ENCODE measurements at regions not wholly inside any gene's neighbourhood (a gene's known extent, or its start where the extent isn't known, plus 50 kb on each side); places are given as distances from the start of the nearest gene placed in this dataset.

DNA sequence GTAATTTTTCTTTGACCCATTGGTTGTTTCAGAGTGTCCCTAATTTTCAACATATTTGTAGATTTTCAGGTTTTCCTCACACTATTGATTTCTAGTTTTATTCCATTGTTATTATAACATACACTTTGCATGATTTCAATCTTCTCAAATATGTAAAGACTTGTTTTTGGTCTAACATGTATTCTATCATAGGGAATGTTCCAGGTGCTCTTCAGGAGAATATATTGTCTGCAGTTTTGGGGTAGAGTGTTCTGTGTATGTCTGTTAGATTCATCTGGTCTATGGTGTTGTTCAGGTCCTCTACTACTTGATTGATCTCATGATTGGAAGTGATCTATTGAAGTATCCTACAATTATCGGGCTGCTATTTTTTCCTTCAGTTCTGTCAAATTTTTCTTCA is 440.9 kb upstream of the MIR17HG start:
- dilution Hi-C loops (cut with HindIII; ENCODE audit: low sequenced_read_pairs, unreplicated experiment) (no loop called here), intact Hi-C loops (cut with micrococcal nuclease) (no loop called here), in situ Hi-C loops (cut with MboI; ENCODE audit: low sequenced_read_pairs) (no loop called here)
- Histone ChIP-seq H3K27ac (ENCODE audit: insufficient read depth, low read length) (no peak overlapping the region), H2AK9ac (replicated peaks; ENCODE audit: low read depth, low read length, poor library complexity) (no peak overlapping the region), H3K9me1 (ENCODE audit: insufficient read depth, low read length) (no peaks in the 10 kb centered on the region), H4K5ac (ENCODE audit: low read depth, low read length) (no peak overlapping the region), H3K79me1 (ENCODE audit: low read depth in 1 of 2, low read length in 2 of 2) (no peaks in the 10 kb centered on the region), H3K9ac (ENCODE audit: low read depth, low read length) (no peak overlapping the region), H3K9me3 (ENCODE audit: control insufficient read depth, insufficient read depth, low read length) (peaks cover 2% of the 10 kb centered on the region; the same call in 1 of the 2 replicates), H2BK120ac (ENCODE audit: low read depth, low read length) (no peak overlapping the region), H2BK15ac (ENCODE audit: low read depth, low read length) (no peak overlapping the region), H4K91ac (ENCODE audit: insufficient read depth, low read depth, low read length) (no peak overlapping the region), H4K8ac (ENCODE audit: low read depth in 2 of 2, low read length in 2 of 2) (no peak overlapping the region), H2BK20ac (ENCODE audit: low read depth, low read length) (no peak overlapping the region), H3K36me3 (ENCODE audit: control insufficient read depth, insufficient read depth, low read length) (no peaks in the 10 kb centered on the region), H2BK5ac (ENCODE audit: low read depth, low read length, poor library complexity, severe bottlenecking) (no peak overlapping the region), H3K14ac (replicated peaks; ENCODE audit: low read depth, low read length) (no peak overlapping the region), H3K27me3 (ENCODE audit: control insufficient read depth, insufficient read depth, low read length) (no peaks in the 10 kb centered on the region), H3K18ac (ENCODE audit: low read depth, low read length) (no peak overlapping the region), H3K4me3 (ENCODE audit: insufficient read depth, low read depth, low read length) (no peak overlapping the region), H3K56ac (ENCODE audit: extremely low read depth, insufficient read depth, low read length) (no peak overlapping the region), H4K20me1 (ENCODE audit: insufficient read depth, low read length) (no peaks in the 10 kb centered on the region), H3K4me2 (ENCODE audit: low read depth, low read length) (no peak overlapping the region), H2AK5ac (ENCODE audit: low read depth, low read length) (no peak overlapping the region), H3K4ac (ENCODE audit: low read depth, low read length) (no peak overlapping the region), H2AFZ (replicated peaks; ENCODE audit: low read length, poor library complexity) (no peak overlapping the region), H3K4me1 (ENCODE audit: control insufficient read depth, insufficient read depth, low read length) (no peaks in the 10 kb centered on the region), H3K23ac (ENCODE audit: low read depth, low read length) (no peak overlapping the region)
- ChIA-PET POLR2A (ENCODE audit: unreplicated experiment) (no interaction called here), CTCF (no interaction called here)
- TF ChIP-seq FOS (IDR thresholded peaks at IDR 0.05; ENCODE audit: low read depth, low read length) (no peak), MAZ (IDR thresholded peaks at IDR 0.05; ENCODE audit: borderline replicate concordance, low read depth, low read length) (no peak), NFE2L2 (IDR thresholded peaks at IDR 0.05; ENCODE audit: low read depth, low read length) (no peak), RCOR1 (IDR thresholded peaks at IDR 0.05; ENCODE audit: insufficient replicate concordance, low read length) (no peak), CHD1 (IDR thresholded peaks at IDR 0.05; ENCODE audit: low read depth, low read length) (no peak)
- TF ChIP-seq, protein P1, sequence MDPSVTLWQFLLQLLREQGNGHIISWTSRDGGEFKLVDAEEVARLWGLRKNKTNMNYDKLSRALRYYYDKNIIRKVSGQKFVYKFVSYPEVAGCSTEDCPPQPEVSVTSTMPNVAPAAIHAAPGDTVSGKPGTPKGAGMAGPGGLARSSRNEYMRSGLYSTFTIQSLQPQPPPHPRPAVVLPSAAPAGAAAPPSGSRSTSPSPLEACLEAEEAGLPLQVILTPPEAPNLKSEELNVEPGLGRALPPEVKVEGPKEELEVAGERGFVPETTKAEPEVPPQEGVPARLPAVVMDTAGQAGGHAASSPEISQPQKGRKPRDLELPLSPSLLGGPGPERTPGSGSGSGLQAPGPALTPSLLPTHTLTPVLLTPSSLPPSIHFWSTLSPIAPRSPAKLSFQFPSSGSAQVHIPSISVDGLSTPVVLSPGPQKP (IDR thresholded peaks at IDR 0.05; ENCODE audit: borderline replicate concordance, low read depth, low read length): no peak
- no peak for DNase-seq
- BruUV-seq (replicated peaks): no TSS peak
- no CpG with 5 or more reads among the region's 1 CpG for WGBS, 2 experiments (ENCODE audit: extremely low coverage in 2 of 2, insufficient read length in 1 of 2)
- ATAC-seq (ENCODE audit: low read depth): no peak

Measured in IMR-90 (cell line).